ENCODE measurements at regions not wholly inside any gene's neighbourhood (a gene's known extent, or its start where the extent isn't known, plus 50 kb on each side); places are given as distances from the start of the nearest gene placed in this dataset.

DNA sequence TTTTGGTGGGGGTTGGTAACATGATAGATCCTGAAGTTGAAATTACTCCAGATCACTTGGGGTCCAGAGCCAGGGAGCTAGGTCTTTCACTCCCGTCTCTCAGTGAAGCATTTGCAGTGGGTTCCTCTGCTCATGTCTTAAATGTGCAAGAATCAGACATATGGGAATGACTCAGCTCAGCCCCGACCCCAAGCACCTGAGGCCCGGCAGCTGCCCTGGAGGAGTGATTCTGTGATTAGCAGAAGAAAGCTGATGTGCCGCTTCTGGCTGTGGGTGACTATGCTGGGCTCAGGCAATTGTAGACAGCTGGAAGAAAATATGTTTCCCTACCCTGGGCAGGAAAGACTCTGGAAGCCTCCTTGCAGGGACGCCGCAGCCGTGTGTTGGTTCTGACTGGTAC, 601.7 kb downstream of the NPHP4 start (continued):
- TF ChIP-seq BHLHE40 (IDR thresholded peaks at IDR 0.05; ENCODE audit: borderline replicate concordance in 1 of 2, low read depth in 2 of 2, low read length in 1 of 2) (no peak), HCFC1 (IDR thresholded peaks at IDR 0.05; ENCODE audit: low read length) (no peak), ZNF622 (IDR thresholded peaks at IDR 0.05) (no peak), BCL11A (IDR thresholded peaks at IDR 0.05; ENCODE audit: low read depth, low read length) (no peak), STAT3 (IDR thresholded peaks at IDR 0.05; ENCODE audit: low read depth, low read length) (no peak), YBX1 (IDR thresholded peaks at IDR 0.05) (no peak), SP1 (IDR thresholded peaks at IDR 0.05; ENCODE audit: low read depth, low read length) (no peak), MTA3 (IDR thresholded peaks at IDR 0.05; ENCODE audit: borderline replicate concordance, low read length) (no peak), SMARCA5 (IDR thresholded peaks at IDR 0.05) (no peak)
- TF ChIP-seq, protein P1, sequence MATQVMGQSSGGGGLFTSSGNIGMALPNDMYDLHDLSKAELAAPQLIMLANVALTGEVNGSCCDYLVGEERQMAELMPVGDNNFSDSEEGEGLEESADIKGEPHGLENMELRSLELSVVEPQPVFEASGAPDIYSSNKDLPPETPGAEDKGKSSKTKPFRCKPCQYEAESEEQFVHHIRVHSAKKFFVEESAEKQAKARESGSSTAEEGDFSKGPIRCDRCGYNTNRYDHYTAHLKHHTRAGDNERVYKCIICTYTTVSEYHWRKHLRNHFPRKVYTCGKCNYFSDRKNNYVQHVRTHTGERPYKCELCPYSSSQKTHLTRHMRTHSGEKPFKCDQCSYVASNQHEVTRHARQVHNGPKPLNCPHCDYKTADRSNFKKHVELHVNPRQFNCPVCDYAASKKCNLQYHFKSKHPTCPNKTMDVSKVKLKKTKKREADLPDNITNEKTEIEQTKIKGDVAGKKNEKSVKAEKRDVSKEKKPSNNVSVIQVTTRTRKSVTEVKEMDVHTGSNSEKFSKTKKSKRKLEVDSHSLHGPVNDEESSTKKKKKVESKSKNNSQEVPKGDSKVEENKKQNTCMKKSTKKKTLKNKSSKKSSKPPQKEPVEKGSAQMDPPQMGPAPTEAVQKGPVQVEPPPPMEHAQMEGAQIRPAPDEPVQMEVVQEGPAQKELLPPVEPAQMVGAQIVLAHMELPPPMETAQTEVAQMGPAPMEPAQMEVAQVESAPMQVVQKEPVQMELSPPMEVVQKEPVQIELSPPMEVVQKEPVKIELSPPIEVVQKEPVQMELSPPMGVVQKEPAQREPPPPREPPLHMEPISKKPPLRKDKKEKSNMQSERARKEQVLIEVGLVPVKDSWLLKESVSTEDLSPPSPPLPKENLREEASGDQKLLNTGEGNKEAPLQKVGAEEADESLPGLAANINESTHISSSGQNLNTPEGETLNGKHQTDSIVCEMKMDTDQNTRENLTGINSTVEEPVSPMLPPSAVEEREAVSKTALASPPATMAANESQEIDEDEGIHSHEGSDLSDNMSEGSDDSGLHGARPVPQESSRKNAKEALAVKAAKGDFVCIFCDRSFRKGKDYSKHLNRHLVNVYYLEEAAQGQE (IDR thresholded peaks at IDR 0.05; ENCODE audit: low read depth, low read length): no peak
- TF ChIP-seq, protein P2, sequence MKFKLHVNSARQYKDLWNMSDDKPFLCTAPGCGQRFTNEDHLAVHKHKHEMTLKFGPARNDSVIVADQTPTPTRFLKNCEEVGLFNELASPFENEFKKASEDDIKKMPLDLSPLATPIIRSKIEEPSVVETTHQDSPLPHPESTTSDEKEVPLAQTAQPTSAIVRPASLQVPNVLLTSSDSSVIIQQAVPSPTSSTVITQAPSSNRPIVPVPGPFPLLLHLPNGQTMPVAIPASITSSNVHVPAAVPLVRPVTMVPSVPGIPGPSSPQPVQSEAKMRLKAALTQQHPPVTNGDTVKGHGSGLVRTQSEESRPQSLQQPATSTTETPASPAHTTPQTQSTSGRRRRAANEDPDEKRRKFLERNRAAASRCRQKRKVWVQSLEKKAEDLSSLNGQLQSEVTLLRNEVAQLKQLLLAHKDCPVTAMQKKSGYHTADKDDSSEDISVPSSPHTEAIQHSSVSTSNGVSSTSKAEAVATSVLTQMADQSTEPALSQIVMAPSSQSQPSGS (IDR thresholded peaks at IDR 0.05; ENCODE audit: low read length): no peak
